Body of pancreas (tissue), 4 donors: ENCODE measurements at regions not wholly inside any gene's neighbourhood (a gene's known extent, or its start where the extent isn't known, plus 50 kb on each side); places are given as distances from the start of the nearest gene placed in this dataset.

Source experiments
- ATAC-seq: fragments of 150-250 bp; one replicate; pipeline ENCODE4 v1.9.1; 2016
- DNase-seq, 4 donors: peaks; one replicate each; pipeline ENCODE4 v3.0.0-alpha.2; 2019
- H3K27ac ChIP-seq, 4 donors: fragments of 200-600 bp; sonication (generic); 1 replicate in 3 of 4; 2 replicates in 1 of 4; pipeline versions ENCODE4 v1.5.1 to v1.6.1; 2016 to 2019; ENCODE audit warnings: mild to moderate bottlenecking in 1 of 4, mixed read lengths in 1 of 4, moderate library complexity in 1 of 4
- H3K27me3 ChIP-seq, 2 donors: fragments of 200-600 bp; sonication (generic); one replicate each; pipeline ENCODE4 v1.6.0; 2016; ENCODE audit warnings: mild to moderate bottlenecking in 1 of 2
- H3K36me3 ChIP-seq, 2 donors: fragments of 200-600 bp; sonication (generic); replicated peaks in 1 of 2; 2 replicates each; pipeline ENCODE4 v1.5.1; 2016; ENCODE audit warnings: low read depth in 2 of 2; ENCODE audit not compliant: insufficient read depth in 1 of 2
- H3K4me1 ChIP-seq: fragments of 200-600 bp; sonication (generic); one replicate; pipeline ENCODE4 v1.6.0; 2016
- H3K4me3 ChIP-seq, 2 donors: fragments of 200-600 bp; sonication (generic); 1 replicate in 1 of 2; 2 replicates in 1 of 2; pipeline ENCODE4 v1.5.1; 2016 to 2019
- H3K9me3 ChIP-seq, 3 donors: fragments of 200-600 bp; sonication (generic); 1 replicate in 2 of 3; 2 replicates in 1 of 3; pipeline ENCODE4 v1.5.1; 2016
- POLR2A ChIP-seq, 3 donors: fragments of 450-650 bp; IDR thresholded peaks; one replicate each; pipeline ENCODE4 v1.6.1; 2016; ENCODE audit warnings: antibody characterized with exemption in 3 of 3, mild to moderate bottlenecking in 2 of 3
- WGBS, 2 donors: methylation state at CpG; one replicate each; pipeline ENCODE4 v1.1.5; 2017; 5-methylcytosine and 5-hydroxymethylcytosine counted together
- intact Hi-C: fragments of 100-400 bp; cut with DNase I; formaldehyde crosslinking; loops from one replicate; pipeline ENCODE4 v1.15.1; 2023
- TF ChIP-seq, protein P1 (sequence below), 7 experiments: fragments of 450-650 bp in 4 of 7; fragments of 200-600 bp in 3 of 7; sonication (generic) in 3 of 7; IDR thresholded peaks; one replicate each; pipeline ENCODE4 v1.5.1; 2016 to 2019; ENCODE audit warnings: antibody characterized with exemption in 7 of 7

DNA sequence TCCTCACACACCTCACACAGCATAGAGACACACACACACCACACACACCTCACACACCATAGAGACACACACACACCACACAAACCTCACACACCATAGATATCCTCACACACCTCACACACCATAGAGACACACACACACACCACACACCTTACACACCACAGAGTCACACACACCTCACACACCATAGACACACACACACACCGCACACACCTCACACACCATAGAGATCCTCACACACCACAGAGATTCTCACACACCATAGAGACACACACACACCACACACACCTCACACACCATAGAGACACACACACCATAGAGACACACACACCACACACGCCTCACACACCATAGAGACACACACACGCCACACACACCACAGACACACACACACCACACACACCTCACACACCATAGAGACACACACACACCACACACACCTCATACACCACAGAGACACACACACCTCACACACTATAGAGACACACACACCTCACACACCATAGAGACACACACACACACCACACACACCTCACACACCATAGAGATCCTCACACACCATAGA lies 270.6 kb downstream of the CYRIA start:
- H3K4me3 ChIP-seq = no peak overlapping the region
- peaks cover 16% of the 10 kb centered on the region for H3K4me1 ChIP-seq
- intact Hi-C loops = no loop called here
- H3K27me3 ChIP-seq = no peaks in the 10 kb centered on the region
- WGBS, 2 donors = 56 to 59% methylated on average over 3 of the region's 3 CpGs
- no peak for TF ChIP-seq POLR2A (IDR thresholded peaks at IDR 0.05)
- TF ChIP-seq, protein P1, sequence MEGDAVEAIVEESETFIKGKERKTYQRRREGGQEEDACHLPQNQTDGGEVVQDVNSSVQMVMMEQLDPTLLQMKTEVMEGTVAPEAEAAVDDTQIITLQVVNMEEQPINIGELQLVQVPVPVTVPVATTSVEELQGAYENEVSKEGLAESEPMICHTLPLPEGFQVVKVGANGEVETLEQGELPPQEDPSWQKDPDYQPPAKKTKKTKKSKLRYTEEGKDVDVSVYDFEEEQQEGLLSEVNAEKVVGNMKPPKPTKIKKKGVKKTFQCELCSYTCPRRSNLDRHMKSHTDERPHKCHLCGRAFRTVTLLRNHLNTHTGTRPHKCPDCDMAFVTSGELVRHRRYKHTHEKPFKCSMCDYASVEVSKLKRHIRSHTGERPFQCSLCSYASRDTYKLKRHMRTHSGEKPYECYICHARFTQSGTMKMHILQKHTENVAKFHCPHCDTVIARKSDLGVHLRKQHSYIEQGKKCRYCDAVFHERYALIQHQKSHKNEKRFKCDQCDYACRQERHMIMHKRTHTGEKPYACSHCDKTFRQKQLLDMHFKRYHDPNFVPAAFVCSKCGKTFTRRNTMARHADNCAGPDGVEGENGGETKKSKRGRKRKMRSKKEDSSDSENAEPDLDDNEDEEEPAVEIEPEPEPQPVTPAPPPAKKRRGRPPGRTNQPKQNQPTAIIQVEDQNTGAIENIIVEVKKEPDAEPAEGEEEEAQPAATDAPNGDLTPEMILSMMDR (IDR thresholded peaks at IDR 0.05) = no peak
- no peaks in the 10 kb centered on the region for H3K9me3 ChIP-seq
- no peak overlapping the region for H3K27ac ChIP-seq
- DNase-seq = no peak
- ATAC-seq = no peak
- no peaks in the 10 kb centered on the region for H3K36me3 ChIP-seq

GRCh38 chr2:16394072-16394985 lies 271.3 kb downstream of the CYRIA start:
- DNase-seq (peak in 3 of 4 donors; percentile 30 to 50 (median 43)), ATAC-seq (peak; percentile 55)
- no peaks in the 10 kb centered on the region for H3K9me3 ChIP-seq
- peaks cover 16% of the 10 kb centered on the region for H3K4me1 ChIP-seq
- H3K27me3 ChIP-seq = no peaks in the 10 kb centered on the region
- 54 to 60% methylated on average over 13 to 15 of the region's 15 CpGs for WGBS, 2 donors
- no peaks in the 10 kb centered on the region for H3K36me3 ChIP-seq
- intact Hi-C loops = no loop called here
- TF ChIP-seq POLR2A (IDR thresholded peaks at IDR 0.05) = no peak
- TF ChIP-seq, protein P1 (IDR thresholded peaks at IDR 0.05) = no peak
- no peak overlapping the region for H3K27ac ChIP-seq
- H3K4me3 ChIP-seq = no peak overlapping the region

DNA sequence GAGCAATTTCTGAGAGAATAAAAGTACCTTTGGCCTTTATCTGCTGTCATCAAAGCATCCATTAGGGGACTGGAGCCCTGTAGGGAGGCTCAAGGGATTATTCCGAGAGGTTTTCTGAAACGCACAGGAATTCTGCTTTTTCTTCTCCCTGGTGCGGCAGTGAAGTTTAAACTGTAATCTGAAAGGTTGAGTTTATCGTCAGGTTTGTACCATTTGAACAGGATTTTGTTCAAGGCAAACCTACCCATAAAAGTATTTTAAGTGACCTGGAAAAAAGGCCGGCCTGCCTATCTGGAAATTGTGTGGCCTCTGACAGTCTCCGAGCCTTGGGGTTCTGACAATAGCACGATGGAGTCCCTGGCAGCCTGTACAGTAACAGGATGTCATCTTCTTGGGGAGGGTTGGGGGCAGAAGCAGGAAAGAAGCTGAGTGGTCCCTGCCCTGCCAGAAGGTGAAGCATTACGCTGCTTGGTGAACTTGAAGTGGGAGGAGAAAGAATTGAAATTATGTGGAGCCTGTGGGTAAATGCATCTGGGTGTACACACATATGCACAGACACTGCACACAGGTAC lies 272.0 kb downstream of the CYRIA start:
- Histone ChIP-seq H3K27me3 (no peaks in the 10 kb centered on the region), H3K4me1 (peaks cover 16% of the 10 kb centered on the region), H3K36me3 (no peaks in the 10 kb centered on the region), H3K27ac (no peak overlapping the region), H3K4me3 (no peak overlapping the region), H3K9me3 (no peaks in the 10 kb centered on the region)
- intact Hi-C loops = no loop called here
- no peak for TF ChIP-seq POLR2A (IDR thresholded peaks at IDR 0.05)
- TF ChIP-seq, protein P1 (IDR thresholded peaks at IDR 0.05) = no peak
- WGBS, 2 donors = 61 to 72% methylated on average over 8 of the region's 8 CpGs
- ATAC-seq (no peak), DNase-seq (no peak)

GRCh38 chr2:16392647-16393499 lies 272.8 kb downstream of the CYRIA start:
- Histone ChIP-seq H3K27me3 (no peaks in the 10 kb centered on the region), H3K36me3 (no peaks in the 10 kb centered on the region), H3K27ac (no peak overlapping the region), H3K4me1 (peaks cover 16% of the 10 kb centered on the region), H3K9me3 (no peaks in the 10 kb centered on the region), H3K4me3 (no peak overlapping the region)
- DNase-seq (peak in 1 of 4 donors; percentile 6), ATAC-seq (no peak)
- intact Hi-C loops = no loop called here
- 30 to 40% methylated on average over 13 of the region's 14 CpGs for WGBS, 2 donors
- no peak for TF ChIP-seq POLR2A (IDR thresholded peaks at IDR 0.05)
- TF ChIP-seq, protein P1 (IDR thresholded peaks at IDR 0.05) = no peak
